ENCODE measurements at regions not wholly inside any gene's neighbourhood (a gene's known extent, or its start where the extent isn't known, plus 50 kb on each side); places are given as distances from the start of the nearest gene placed in this dataset.
"Not testable (repeated sequence)": the region's sequence is repeated elsewhere in the genome, so short reads cannot be mapped to it uniquely, and the experiment has no call there.

- not testable (repeated sequence) for TF ChIP-seq EZH2 (IDR thresholded peaks at IDR 0.05; ENCODE audit: borderline replicate concordance, insufficient read depth, low read depth, low read length, poor library complexity, severe bottlenecking); CTCF (IDR thresholded peaks at IDR 0.05)
Measured at GRCh38 chr1:105631153-105631744, 1425.2 kb upstream of the PRMT6 start.
